Activated naive CD8-positive, alpha-beta T cell treated with anti-CD3 and anti-CD28 coated beads for 36 hours (primary cell): ENCODE measurements at regions not wholly inside any gene's neighbourhood (a gene's known extent, or its start where the extent isn't known, plus 50 kb on each side); places are given as distances from the start of the nearest gene placed in this dataset.

Source experiments
- DNase-seq: peaks from one replicate; pipeline ENCODE4 v3.0.0; 2021
- H3K27ac Mint-ChIP-seq: one replicate; pipeline ENCODE4 v1.8.0; 2022; ENCODE audit warnings: mild to moderate bottlenecking, moderate library complexity, mixed read lengths
- H3K27me3 Mint-ChIP-seq: one replicate; pipeline ENCODE4 v1.8.0; 2022; ENCODE audit warnings: mild to moderate bottlenecking, mixed read lengths
- H3K36me3 Mint-ChIP-seq: one replicate; pipeline ENCODE4 v1.8.0; 2021; ENCODE audit warnings: mild to moderate bottlenecking, mixed read lengths
- H3K4me1 Mint-ChIP-seq: one replicate; pipeline ENCODE4 v1.8.0; 2021; ENCODE audit warnings: mixed read lengths
- H3K4me3 Mint-ChIP-seq: one replicate; pipeline ENCODE4 v1.8.0; 2022; ENCODE audit warnings: mild to moderate bottlenecking, moderate library complexity, mixed read lengths
- H3K9me3 Mint-ChIP-seq: one replicate; pipeline ENCODE4 v1.8.0; 2022; ENCODE audit warnings: mixed read lengths

- Mint-ChIP-seq H3K9me3 (peaks cover 6% of the 10 kb centered on the region), H3K4me1 (no peaks in the 10 kb centered on the region), H3K27ac (no peak overlapping the region), H3K36me3 (no peaks in the 10 kb centered on the region), H3K4me3 (no peak overlapping the region), H3K27me3 (no peaks in the 10 kb centered on the region)
- no peak for DNase-seq
These were observed 568.3 kb downstream of the CSNK1G3 start for GRCh38 chr5:124080256-124080655.

- Mint-ChIP-seq H3K4me3 (no peak overlapping the region), H3K9me3 (peaks cover 6% of the 10 kb centered on the region), H3K27me3 (no peaks in the 10 kb centered on the region), H3K4me1 (no peaks in the 10 kb centered on the region), H3K27ac (no peak overlapping the region), H3K36me3 (no peaks in the 10 kb centered on the region)
- DNase-seq = no peak
These were observed 567.1 kb downstream of the CSNK1G3 start for GRCh38 chr5:124079062-124079461.

DNA sequence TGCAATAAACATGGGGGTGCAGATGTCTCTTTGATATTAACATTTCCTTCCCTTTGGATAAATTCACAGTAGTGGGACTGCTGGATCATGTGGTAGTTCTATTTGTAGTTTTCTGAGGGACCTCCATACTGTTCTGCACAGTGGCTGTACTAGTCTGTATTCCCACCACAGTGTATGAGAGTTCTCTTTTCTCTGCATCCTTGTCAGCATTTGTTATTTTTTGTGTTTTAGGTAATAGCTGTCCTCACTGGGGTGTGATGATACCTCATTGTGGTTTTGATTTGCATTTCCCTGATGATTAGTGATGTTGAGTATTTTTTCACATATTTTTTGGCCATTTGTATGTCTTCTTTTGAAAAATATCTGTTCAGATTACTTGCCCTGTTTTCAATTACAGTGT is 562.5 kb downstream of the CSNK1G3 start:
- H3K36me3 Mint-ChIP-seq = no peaks in the 10 kb centered on the region
- H3K9me3 Mint-ChIP-seq = peaks cover 6% of the 10 kb centered on the region
- H3K4me3 Mint-ChIP-seq = no peak overlapping the region
- H3K27ac Mint-ChIP-seq = no peak overlapping the region
- H3K4me1 Mint-ChIP-seq = no peaks in the 10 kb centered on the region
- DNase-seq = no peak
- H3K27me3 Mint-ChIP-seq = no peaks in the 10 kb centered on the region

DNA sequence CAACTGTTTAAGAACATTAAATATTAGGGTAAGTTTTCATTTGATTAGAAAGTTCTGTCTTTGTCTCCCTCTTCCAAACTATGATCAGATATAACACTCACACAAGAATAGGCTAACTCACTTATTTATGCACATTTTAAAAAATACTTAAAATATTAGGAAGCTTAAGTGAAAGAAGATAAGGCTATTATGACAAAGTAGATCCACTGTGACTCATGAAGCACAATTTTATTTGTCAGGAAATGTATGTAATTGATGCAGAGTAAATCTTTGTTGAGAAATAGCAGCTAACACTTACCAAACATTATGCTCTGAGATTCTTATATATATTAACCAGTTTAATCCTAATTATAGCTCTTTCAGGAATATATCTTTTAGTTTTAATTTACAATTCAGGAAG is 560.6 kb downstream of the CSNK1G3 start:
- H3K27ac Mint-ChIP-seq = no peak overlapping the region
- H3K36me3 Mint-ChIP-seq = no peaks in the 10 kb centered on the region
- no peaks in the 10 kb centered on the region for H3K27me3 Mint-ChIP-seq
- peaks cover 4% of the 10 kb centered on the region for H3K9me3 Mint-ChIP-seq
- H3K4me3 Mint-ChIP-seq = no peak overlapping the region
- no peak for DNase-seq
- H3K4me1 Mint-ChIP-seq = no peaks in the 10 kb centered on the region

DNA sequence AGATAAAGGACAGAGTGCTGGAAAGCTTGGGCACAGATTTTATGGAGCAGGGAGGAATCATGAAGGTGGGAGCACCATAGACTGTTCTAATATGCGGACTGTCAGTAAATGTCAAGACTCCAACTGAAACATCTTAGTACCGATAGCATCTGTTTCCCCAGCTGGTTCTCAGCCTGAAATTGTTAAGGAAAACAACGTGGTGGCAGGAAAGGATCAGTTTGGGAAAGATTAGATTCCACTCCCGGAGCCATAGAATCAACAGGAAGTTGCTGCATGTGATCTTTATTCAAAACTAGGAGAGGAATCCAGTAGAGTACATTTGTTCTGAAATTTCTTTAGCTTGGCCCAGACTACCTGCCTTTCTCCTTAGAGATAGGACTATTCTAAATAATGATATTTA is 559.1 kb downstream of the CSNK1G3 start:
- Mint-ChIP-seq H3K27me3 (no peaks in the 10 kb centered on the region), H3K4me3 (no peak overlapping the region), H3K4me1 (no peaks in the 10 kb centered on the region), H3K9me3 (peaks cover under 1% of the 10 kb centered on the region), H3K27ac (no peak overlapping the region), H3K36me3 (no peaks in the 10 kb centered on the region)
- no peak for DNase-seq

GRCh38 chr5:124065508-124065907 is 553.5 kb downstream of the CSNK1G3 start:
- Mint-ChIP-seq H3K9me3 (peaks cover 3% of the 10 kb centered on the region), H3K27me3 (no peaks in the 10 kb centered on the region), H3K4me3 (no peak overlapping the region), H3K4me1 (no peaks in the 10 kb centered on the region), H3K27ac (no peak overlapping the region), H3K36me3 (no peaks in the 10 kb centered on the region)
- DNase-seq = no peak

GRCh38 chr5:124064956-124065355 is 553.0 kb downstream of the CSNK1G3 start:
- Mint-ChIP-seq H3K27me3 (no peaks in the 10 kb centered on the region), H3K4me1 (no peaks in the 10 kb centered on the region), H3K27ac (no peak overlapping the region), H3K36me3 (no peaks in the 10 kb centered on the region), H3K4me3 (no peak overlapping the region), H3K9me3 (peaks cover 3% of the 10 kb centered on the region)
- DNase-seq = no peak

GRCh38 chr5:124061663-124062062 is 549.7 kb downstream of the CSNK1G3 start:
- Mint-ChIP-seq H3K4me3 (no peak overlapping the region), H3K36me3 (no peaks in the 10 kb centered on the region), H3K27ac (no peak overlapping the region), H3K4me1 (peaks cover 5% of the 10 kb centered on the region), H3K9me3 (peaks cover 3% of the 10 kb centered on the region), H3K27me3 (peaks cover 3% of the 10 kb centered on the region)
- no peak for DNase-seq

DNA sequence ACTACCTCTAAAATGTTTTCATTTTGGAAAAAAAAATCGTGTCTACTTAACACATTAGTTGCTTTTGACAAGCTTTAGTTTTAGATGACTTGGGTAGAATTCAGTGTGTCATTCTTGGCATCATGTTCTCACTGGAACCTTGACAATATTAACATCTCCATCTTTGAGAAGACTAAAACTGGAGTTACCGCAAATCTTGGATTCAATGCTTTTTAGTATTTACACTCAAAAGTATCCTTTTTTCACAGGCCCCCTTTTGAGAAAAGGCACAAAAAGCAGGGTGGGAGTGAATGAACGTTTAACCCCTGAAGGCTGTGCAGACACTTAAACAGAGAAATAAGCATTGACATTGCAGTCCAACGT is 549.1 kb downstream of the CSNK1G3 start:
- Mint-ChIP-seq H3K4me3 (no peak overlapping the region), H3K9me3 (peaks cover 3% of the 10 kb centered on the region), H3K27me3 (peaks cover 3% of the 10 kb centered on the region), H3K36me3 (no peaks in the 10 kb centered on the region), H3K27ac (no peak overlapping the region), H3K4me1 (peaks cover 5% of the 10 kb centered on the region)
- no peak for DNase-seq

- peaks cover 5% of the 10 kb centered on the region for H3K4me1 Mint-ChIP-seq
- H3K4me3 Mint-ChIP-seq = no peak overlapping the region
- no peak overlapping the region for H3K27ac Mint-ChIP-seq
- peaks cover 1% of the 10 kb centered on the region for H3K9me3 Mint-ChIP-seq
- DNase-seq = no peak
- H3K36me3 Mint-ChIP-seq = no peaks in the 10 kb centered on the region
- peaks cover 3% of the 10 kb centered on the region for H3K27me3 Mint-ChIP-seq
These were observed 548.6 kb downstream of the CSNK1G3 start for GRCh38 chr5:124060413-124061067.

- Mint-ChIP-seq H3K36me3 (no peaks in the 10 kb centered on the region), H3K4me1 (peaks cover 5% of the 10 kb centered on the region), H3K4me3 (no peak overlapping the region), H3K27me3 (peaks cover 3% of the 10 kb centered on the region), H3K9me3 (peaks cover 1% of the 10 kb centered on the region), H3K27ac (no peak overlapping the region)
- no peak for DNase-seq
These were observed 548.0 kb downstream of the CSNK1G3 start for GRCh38 chr5:124060011-124060410.

DNA sequence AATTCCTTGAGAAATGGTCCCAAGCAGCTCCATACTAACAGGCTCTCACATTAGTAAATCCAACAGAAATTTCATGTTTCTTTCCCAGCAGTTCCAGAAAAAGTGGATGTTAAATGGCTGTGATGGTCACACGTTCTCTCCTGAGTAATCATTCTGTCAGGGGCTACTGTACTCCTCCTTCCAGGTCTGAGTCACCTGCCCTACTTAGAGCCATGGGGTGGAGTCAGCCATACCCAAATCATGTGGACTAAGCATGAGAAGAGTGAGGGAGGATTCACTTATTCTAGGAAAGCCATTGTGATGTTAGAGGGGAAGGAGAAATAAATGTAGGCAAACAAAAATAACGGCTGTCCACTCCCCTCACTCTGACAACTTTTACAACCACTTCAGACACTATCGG is 547.2 kb downstream of the CSNK1G3 start:
- Mint-ChIP-seq H3K27me3 (peaks cover 3% of the 10 kb centered on the region), H3K36me3 (no peaks in the 10 kb centered on the region), H3K9me3 (peaks cover 1% of the 10 kb centered on the region), H3K4me1 (peaks cover 5% of the 10 kb centered on the region), H3K4me3 (no peak overlapping the region), H3K27ac (no peak overlapping the region)
- DNase-seq = no peak

DNA sequence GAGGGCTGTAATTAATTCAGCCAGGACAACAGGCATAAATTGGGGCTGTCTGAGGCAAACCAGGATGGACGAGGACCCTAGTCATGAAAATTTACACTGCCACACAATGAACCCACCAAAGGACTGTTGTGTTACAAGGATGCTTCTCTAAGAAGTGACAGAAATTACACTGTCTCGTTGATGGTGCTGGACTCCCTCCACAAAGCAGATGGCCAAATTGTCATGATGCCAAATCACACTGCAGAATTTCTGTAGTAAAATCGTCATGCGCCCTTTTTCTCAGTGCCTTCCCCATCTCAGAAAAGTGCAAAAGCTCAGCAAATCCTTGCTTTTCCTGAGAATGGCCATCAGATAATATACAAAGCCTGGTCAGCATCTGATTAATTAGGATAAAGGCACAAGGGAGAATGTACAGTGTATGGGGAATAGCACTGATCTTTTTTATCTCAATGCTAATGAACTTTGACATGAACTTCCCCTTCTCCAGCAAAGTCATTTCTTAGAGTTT is 545.8 kb downstream of the CSNK1G3 start:
- no peak overlapping the region for H3K4me3 Mint-ChIP-seq
- peaks cover 5% of the 10 kb centered on the region for H3K4me1 Mint-ChIP-seq
- no peak for DNase-seq
- H3K9me3 Mint-ChIP-seq = peaks cover under 1% of the 10 kb centered on the region
- no peaks in the 10 kb centered on the region for H3K36me3 Mint-ChIP-seq
- H3K27ac Mint-ChIP-seq = no peak overlapping the region
- H3K27me3 Mint-ChIP-seq = peaks cover 3% of the 10 kb centered on the region

GRCh38 chr5:124056991-124057723 is 545.2 kb downstream of the CSNK1G3 start:
- Mint-ChIP-seq H3K27me3 (peaks cover 3% of the 10 kb centered on the region), H3K9me3 (no peaks in the 10 kb centered on the region), H3K4me1 (peaks cover 5% of the 10 kb centered on the region), H3K4me3 (no peak overlapping the region), H3K27ac (peak overlapping the region; percentile 17), H3K36me3 (no peaks in the 10 kb centered on the region)
- DNase-seq = no peak

- Mint-ChIP-seq H3K27ac (no peak overlapping the region), H3K4me1 (peaks cover 5% of the 10 kb centered on the region), H3K27me3 (peaks cover 3% of the 10 kb centered on the region), H3K4me3 (no peak overlapping the region), H3K36me3 (no peaks in the 10 kb centered on the region), H3K9me3 (no peaks in the 10 kb centered on the region)
- no peak for DNase-seq
These were observed 544.5 kb downstream of the CSNK1G3 start for GRCh38 chr5:124056326-124056990.
